ENCODE measurements at regions not wholly inside any gene's neighbourhood (a gene's known extent, or its start where the extent isn't known, plus 50 kb on each side); places are given as distances from the start of the nearest gene placed in this dataset.
"Not testable (repeated sequence)": the region's sequence is repeated elsewhere in the genome, so short reads cannot be mapped to it uniquely, and the experiment has no call there.

- no peak for DNase-seq (ENCODE audit: low read depth, low spot score)
Observed at GRCh38 chr1:166305371-166305770, 138.6 kb upstream of the FAM78B start.

- no peak for DNase-seq (ENCODE audit: low read depth, low spot score)
Observed at GRCh38 chr1:166307261-166308188, 140.7 kb upstream of the FAM78B start.

DNA sequence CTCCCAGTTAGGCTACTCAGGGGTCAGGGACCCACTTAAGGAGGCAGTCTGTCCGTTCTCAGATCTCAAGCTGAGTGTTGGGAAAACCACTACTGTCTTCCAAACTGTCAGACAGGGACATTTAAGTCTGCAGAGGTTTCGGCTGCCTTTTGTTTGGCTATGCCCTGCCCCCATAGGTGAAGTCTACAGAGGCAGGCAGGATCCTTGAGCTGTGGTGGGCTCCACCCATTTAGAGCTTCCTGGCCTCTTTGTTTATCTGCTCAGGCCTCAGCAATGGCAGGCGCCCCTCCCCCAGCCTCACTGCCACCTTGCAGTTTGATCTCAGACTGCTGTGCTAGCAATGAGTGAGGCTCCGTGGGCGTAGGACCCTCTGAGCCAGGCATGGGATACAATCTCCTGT is 149.5 kb upstream of the FAM78B start:
- not testable (repeated sequence) for DNase-seq (ENCODE audit: low read depth, low spot score)

DNA sequence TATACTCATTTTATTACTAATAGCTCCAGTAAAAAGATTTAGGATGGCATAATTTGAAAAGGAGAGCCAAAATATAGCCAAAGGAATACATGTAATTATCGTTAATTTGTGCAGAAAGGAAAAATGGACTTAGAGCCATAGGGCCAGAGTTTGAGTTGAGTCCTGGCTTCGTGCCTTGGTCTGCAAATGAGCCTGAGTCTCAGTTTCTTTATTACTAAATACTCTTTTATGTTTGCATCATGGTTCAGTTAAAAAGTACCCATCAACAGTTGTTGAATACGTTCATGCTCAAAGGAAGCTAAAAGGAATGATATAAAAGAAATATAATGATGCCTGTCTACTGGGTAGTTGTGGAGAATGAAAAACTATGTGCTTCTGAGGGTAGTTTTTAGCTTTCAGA is 155.7 kb upstream of the FAM78B start:
- no peak for DNase-seq (ENCODE audit: low read depth, low spot score)

- no peak for DNase-seq (ENCODE audit: low read depth, low spot score)
Observed at GRCh38 chr1:166327886-166328285, 161.1 kb upstream of the FAM78B start.

DNA sequence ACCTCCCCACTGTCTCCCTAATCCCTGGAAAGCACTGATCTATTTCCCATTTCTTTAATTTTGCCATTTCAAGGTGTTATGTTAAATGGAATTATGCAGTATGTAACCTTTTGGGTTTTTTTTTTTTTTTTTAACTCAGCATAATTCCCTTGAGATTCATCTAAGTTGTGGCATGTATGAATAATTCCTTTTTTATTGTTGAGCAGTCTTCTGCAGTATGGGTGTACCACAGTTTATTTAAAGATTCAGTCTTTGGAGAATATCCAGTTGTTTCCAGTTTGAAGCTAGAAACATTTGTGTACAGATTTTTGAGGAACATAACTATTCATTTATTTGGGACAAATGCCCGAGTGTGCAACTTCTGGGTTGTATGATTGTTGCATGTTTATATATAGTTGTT is 162.2 kb upstream of the FAM78B start:
- DNase-seq (ENCODE audit: low read depth, low spot score), result no peak

- no peak for DNase-seq (ENCODE audit: low read depth, low spot score)
Observed at GRCh38 chr1:166330096-166330495, 163.3 kb upstream of the FAM78B start.

DNA sequence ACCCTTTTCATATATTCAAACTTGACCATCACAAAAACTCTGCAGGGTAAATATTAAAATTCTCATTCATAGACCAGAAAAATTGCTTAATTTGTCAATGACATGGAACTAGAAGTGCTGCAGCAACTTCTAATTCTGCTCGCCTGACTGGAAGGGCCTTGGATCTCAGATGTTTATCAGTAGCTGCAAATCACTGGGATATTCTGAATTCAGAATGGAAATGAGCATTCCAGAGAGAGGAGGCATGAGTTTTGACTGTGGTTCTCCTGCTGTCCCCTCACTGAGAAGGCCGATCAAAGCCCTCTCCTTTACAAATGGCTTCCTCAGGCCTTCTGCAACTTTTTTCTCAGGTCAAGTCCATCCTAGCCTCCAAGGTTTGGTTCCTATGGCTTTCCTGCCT is 171.3 kb upstream of the FAM78B start:
- no peak for DNase-seq (ENCODE audit: low read depth, low spot score)

GRCh38 chr1:166340709-166341108 is 173.9 kb upstream of the FAM78B start:
- DNase-seq (ENCODE audit: low read depth, low spot score), result no peak

DNA sequence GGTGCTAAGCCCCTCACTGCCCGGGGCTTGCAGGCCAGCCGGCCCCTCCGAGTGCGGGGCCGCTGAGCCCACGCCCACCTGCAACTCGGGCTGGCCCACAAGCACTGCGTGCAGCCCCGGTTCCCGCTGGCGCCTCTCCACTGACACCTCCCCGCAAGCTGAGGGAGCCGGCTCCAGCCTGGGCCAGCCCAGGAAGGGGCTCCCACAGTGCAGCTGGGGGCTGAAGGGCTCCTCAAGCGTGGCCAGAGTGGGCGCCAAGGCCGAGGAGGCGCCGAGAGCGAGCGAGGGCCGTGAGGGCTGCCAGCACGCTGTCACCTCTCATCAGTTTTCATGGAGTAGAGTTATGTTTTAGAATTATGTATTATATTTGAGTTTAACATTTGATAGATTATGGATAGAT is 176.5 kb upstream of the FAM78B start:
- no peak for DNase-seq (ENCODE audit: low read depth, low spot score)

DNA sequence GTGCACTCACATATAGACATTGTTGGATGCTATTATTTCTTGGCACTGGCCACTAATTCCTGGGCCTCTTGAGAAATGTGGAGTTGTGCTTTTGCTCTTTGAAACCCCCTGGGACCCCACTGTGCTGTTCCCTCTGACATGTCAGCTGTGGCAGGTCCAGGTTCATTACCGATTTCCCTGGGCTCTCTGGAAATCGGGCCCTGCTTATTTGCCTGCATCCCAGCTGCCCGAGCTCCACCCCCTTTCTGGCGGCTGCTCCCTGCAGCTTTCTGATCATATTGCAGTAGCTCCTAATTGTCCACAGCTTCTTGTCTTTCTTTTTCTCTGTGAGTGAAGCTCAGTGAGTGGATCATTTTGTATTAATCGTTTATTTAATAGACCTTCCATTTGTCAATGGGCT is 183.7 kb upstream of the FAM78B start:
- no peak for DNase-seq (ENCODE audit: low read depth, low spot score)

GRCh38 chr1:166351676-166352075 is 184.9 kb upstream of the FAM78B start:
- no peak for DNase-seq (ENCODE audit: low read depth, low spot score)

DNA sequence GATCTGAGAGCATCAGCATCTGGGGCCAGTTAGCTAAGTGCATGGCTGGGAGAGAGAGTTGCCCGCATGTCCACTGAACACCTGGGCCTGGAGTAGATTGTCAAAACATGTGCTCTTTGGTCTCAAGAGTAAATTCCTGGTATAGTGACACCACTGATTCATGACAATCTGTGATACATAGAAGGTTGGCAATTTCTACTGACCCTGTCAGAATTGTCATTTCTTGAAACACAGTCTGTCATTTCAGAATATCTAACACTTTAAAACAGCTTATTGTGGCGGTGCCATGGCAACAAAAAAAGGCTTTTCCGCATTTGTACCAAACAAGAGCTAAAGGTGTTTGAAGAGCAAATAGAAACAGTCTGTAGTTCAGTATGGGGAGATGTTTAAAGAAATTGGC is 186.4 kb upstream of the FAM78B start:
- DNase-seq (ENCODE audit: low read depth, low spot score), result no peak

- DNase-seq (ENCODE audit: low read depth, low spot score), result no peak
Observed at GRCh38 chr1:166354406-166354805, 187.6 kb upstream of the FAM78B start.

DNA sequence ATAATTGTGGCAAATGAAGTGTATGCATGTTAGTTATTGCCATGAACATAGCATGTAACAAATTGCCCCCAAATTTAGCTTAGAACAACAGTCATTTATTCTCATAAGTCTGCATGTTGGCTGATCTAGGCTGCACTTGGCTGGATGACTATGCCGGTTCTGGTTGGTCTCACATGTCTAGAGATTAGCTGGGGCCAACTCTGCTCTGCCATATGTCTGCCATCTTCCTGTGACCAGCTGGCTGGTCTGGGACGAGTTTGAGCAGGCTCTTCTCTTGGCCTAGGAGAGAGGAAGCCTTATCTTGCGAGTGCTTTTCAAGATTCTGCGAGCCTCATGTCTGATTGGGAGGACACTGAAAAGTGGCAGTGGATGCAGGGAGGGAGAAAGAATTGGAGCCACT is 198.3 kb upstream of the FAM78B start:
- DNase-seq (ENCODE audit: low read depth, low spot score), result no peak

DNA sequence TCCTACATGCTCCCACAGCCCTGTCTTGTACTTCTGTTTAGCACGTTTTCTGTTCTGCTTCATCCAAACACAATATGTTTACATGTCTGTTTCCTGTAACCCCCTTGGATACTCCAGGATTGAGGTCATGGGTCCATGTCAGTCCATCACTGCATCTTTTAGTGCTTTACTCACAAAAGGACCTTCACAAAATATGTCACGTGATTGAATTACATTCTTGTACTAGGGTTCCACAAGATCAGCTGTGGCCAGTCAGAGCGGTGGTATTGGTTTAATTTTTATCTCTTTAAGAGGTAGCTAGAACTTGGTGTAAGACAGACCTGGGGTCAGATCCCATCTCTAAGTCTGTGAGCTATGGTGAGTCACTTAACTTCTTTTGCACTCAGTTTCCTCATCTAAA is 201.2 kb upstream of the FAM78B start:
- DNase-seq (ENCODE audit: low read depth, low spot score), result no peak

- no peak for DNase-seq (ENCODE audit: low read depth, low spot score)
Observed at GRCh38 chr1:166377896-166378295, 211.1 kb upstream of the FAM78B start.

- DNase-seq (ENCODE audit: low read depth, low spot score), result no peak
Observed at GRCh38 chr1:166378805-166379204, 212.0 kb upstream of the FAM78B start.

DNA sequence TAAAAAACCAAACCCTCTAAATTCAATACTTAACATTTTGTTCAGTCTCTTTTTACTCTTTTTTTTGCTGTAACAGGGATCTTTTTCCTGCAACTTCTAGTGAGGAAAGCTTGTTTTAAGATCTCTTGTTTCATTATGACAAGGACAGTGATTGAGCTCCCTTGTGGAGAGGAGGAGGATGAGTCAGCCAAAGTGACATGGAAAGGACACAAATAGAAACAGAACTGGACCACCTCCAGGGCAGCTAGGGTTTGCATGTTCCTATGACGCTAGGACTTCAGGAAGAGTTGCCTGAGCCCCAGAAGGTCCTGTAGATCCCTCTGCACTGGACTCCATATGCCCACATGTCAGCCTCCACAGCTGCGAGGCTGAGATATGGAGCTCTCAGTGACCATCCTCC is 212.6 kb upstream of the FAM78B start:
- DNase-seq (ENCODE audit: low read depth, low spot score), result no peak

DNA sequence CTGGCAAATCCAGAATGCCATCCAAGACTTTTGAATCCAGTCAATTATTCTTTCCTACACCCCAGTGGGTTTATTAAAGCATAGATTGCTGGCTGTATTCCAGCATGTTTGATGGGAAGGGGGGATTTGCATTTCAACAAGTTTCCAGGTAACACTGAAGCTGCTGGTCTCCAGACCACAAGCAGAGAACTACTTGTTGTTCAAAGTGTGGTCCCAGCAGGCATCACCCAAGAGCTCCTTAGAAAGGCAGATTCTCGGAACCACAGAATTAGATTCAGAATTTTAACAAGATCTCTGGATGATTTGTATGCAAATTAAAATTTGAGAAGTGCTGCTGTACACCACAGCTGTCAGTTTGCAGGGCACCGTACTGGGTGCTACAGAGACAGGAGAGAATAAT is 216.3 kb upstream of the FAM78B start:
- no peak for DNase-seq (ENCODE audit: low read depth, low spot score)

DNA sequence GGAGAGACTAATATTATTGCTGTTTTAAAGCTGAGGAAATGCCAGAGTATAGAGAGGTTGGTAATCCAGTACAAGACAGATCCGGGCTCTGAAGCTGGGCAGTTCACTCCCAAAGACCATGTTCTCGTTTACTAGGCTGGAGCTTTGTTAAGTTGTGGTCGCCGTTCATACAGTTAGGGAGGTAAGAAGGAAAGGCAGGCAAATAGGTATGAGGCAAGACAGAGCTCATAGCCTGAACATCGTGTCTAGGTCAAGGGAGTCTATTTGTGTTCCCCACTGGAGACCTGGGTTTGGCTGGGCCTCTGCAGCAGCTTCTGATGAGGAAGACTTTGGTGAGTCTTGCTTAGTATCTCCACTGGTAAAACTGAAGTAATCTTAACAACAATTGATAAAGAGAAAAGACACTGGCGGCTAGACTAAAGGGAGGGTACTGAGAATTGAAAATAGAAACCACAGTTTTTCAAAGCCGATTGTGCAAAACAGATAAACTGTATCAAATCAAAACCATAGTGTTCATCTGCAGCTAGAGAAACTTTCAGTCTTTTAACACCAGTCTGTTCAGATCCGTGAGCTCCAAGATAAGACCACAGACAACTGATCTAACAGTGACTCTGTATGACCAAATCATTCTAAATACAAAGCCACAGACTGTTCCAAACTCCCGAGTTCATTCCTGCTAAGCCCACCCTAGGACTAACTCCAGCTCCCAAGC is 217.0 kb upstream of the FAM78B start:
- DNase-seq (ENCODE audit: low read depth, low spot score), result no peak

- no peak for DNase-seq (ENCODE audit: low read depth, low spot score)
Observed at GRCh38 chr1:166384948-166385347, 218.1 kb upstream of the FAM78B start.
